GM19395 (cell line): ENCODE measurements at regions not wholly inside any gene's neighbourhood (a gene's known extent, or its start where the extent isn't known, plus 50 kb on each side); places are given as distances from the start of the nearest gene placed in this dataset.

ENCODE experiments used
- ATAC-seq: cut with Tn5 transposase; IDR thresholded peaks from one replicate; pipeline ENCODE4 v1.9.1; 2021; ENCODE audit warnings: mild to moderate bottlenecking, moderate library complexity; ENCODE audit not compliant: unreplicated experiment

- ATAC-seq = no peak
These were observed 83.6 kb downstream of the ZNF486 start for GRCh38 chr19:20250627-20251026.

GRCh38 chr19:20250121-20250520, 83.1 kb downstream of the ZNF486 start:
- no peak for ATAC-seq
